ENCODE measurements at regions not wholly inside any gene's neighbourhood (a gene's known extent, or its start where the extent isn't known, plus 50 kb on each side); places are given as distances from the start of the nearest gene placed in this dataset.
"Not testable (repeated sequence)": the region's sequence is repeated elsewhere in the genome, so short reads cannot be mapped to it uniquely, and the experiment has no call there.

DNA sequence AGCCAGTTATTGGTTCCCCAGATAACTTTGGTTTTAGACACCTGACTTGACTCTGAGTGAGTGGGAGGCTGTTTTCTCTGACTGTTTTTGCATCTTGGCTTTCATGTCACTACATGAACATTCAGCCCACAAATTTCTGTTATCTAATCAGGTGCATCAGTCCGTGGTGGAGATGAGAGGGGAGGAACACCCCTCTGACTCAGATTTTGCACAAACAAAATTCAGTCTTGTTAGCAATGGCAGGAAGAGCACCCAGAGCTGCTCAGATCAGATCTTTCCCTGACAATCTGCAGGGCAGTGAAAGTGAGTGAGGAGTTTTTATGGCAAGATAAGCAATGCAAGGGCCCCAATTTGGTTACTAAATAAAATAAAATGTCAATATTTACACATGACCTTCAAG is 307.2 kb upstream of the NOTCH2NLA start:
- DNase-seq (ENCODE audit: low spot score in 2 of 2); H3K36me3 ChIP-seq (replicated peaks); H3K9me3 ChIP-seq; in situ Hi-C loops (cut with MboI; ENCODE audit: low sequenced_read_pairs); H3K27me3 ChIP-seq (ENCODE audit: low read depth); H3K4me1 ChIP-seq; H3K4me3 ChIP-seq: not testable (repeated sequence)

GRCh38 chr1:146535575-146535974 is 306.8 kb upstream of the NOTCH2NLA start:
- not testable (repeated sequence) for DNase-seq (ENCODE audit: low spot score in 2 of 2)

GRCh38 chr1:146530958-146531357 is 302.1 kb upstream of the NOTCH2NLA start:
- H3K4me3 ChIP-seq; H3K9me3 ChIP-seq; H3K36me3 ChIP-seq (replicated peaks); DNase-seq (ENCODE audit: low spot score in 2 of 2); H3K27me3 ChIP-seq (ENCODE audit: low read depth); H3K4me1 ChIP-seq; in situ Hi-C loops (cut with MboI; ENCODE audit: low sequenced_read_pairs): not testable (repeated sequence)

More at GRCh38 chr1:146535575-146535974, 306.8 kb upstream of the NOTCH2NLA start:
- in situ Hi-C loops (cut with MboI; ENCODE audit: low sequenced_read_pairs); H3K4me1 ChIP-seq; H3K27me3 ChIP-seq (ENCODE audit: low read depth); H3K4me3 ChIP-seq; H3K36me3 ChIP-seq (replicated peaks); H3K9me3 ChIP-seq: not testable (repeated sequence)

GRCh38 chr1:146522812-146523211 is 294.0 kb upstream of the NOTCH2NLA start:
- H3K27me3 ChIP-seq (ENCODE audit: low read depth); DNase-seq (ENCODE audit: low spot score in 2 of 2); H3K4me3 ChIP-seq; H3K36me3 ChIP-seq (replicated peaks); H3K4me1 ChIP-seq; H3K9me3 ChIP-seq; in situ Hi-C loops (cut with MboI; ENCODE audit: low sequenced_read_pairs): not testable (repeated sequence)

DNA sequence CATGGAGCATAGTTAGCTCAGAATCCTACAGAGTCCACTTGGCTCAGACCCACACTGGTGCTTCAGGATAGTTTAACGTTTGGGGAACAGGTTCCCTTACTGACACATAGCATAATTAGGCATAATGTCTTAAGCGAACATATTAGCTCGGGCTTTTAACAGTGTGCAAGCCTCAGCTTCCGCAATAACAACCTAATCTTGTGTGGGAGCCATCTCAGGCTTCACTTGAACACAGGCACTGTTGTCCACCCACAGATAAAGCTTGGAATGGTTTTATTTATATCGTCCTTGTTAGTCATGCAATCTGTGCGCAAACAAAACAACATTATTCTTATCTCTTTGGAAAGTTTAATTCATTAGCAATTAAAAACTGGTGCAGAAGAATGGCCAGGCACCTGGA is 293.5 kb upstream of the NOTCH2NLA start:
- H3K4me3 ChIP-seq; H3K36me3 ChIP-seq (replicated peaks); H3K9me3 ChIP-seq; in situ Hi-C loops (cut with MboI; ENCODE audit: low sequenced_read_pairs); DNase-seq (ENCODE audit: low spot score in 2 of 2); H3K4me1 ChIP-seq; H3K27me3 ChIP-seq (ENCODE audit: low read depth): not testable (repeated sequence)

DNA sequence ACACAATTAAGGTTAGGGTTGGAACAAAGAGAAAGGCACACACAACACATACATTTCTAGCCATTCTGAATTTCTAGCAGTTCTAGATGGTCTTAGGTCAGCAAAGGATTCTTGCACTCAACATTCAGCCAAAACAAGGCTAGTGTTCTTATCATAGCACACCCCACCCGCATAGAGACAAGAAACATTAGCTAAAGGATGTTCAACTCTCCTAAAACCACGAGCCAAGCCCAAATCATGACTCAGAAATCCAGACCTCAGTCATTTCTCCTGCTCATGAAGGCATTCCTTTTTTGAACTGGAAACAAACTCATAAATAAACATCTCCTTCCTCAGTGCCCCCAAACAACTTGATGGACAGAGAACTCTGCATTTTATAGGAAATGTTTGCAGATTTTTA is 293.0 kb upstream of the NOTCH2NLA start:
- in situ Hi-C loops (cut with MboI; ENCODE audit: low sequenced_read_pairs); H3K36me3 ChIP-seq (replicated peaks); H3K4me1 ChIP-seq; DNase-seq (ENCODE audit: low spot score in 2 of 2); H3K27me3 ChIP-seq (ENCODE audit: low read depth); H3K4me3 ChIP-seq; H3K9me3 ChIP-seq: not testable (repeated sequence)

DNA sequence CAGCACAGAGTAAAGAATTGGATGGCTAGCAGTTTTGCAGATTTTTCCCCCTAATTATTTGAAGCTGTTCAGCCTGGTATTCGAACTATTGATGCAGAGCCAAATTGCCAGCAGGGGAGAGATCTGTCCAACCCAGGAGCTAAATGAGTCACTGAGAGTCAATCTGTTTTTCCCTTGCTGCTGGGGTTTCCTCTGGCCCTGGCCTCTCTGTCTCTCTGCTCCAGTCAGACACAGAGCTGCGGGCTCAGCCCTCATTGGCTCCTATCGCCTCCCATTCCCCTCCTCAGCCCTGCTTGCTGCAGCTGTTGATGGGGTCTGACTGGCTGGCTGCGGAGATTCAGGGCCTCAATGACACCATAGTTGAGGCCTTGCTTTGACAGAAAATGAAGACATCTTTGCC is 284.9 kb upstream of the NOTCH2NLA start:
- H3K4me1 ChIP-seq; H3K36me3 ChIP-seq (replicated peaks); H3K4me3 ChIP-seq; H3K27me3 ChIP-seq (ENCODE audit: low read depth); in situ Hi-C loops (cut with MboI; ENCODE audit: low sequenced_read_pairs); DNase-seq (ENCODE audit: low spot score in 2 of 2); H3K9me3 ChIP-seq: not testable (repeated sequence)

DNA sequence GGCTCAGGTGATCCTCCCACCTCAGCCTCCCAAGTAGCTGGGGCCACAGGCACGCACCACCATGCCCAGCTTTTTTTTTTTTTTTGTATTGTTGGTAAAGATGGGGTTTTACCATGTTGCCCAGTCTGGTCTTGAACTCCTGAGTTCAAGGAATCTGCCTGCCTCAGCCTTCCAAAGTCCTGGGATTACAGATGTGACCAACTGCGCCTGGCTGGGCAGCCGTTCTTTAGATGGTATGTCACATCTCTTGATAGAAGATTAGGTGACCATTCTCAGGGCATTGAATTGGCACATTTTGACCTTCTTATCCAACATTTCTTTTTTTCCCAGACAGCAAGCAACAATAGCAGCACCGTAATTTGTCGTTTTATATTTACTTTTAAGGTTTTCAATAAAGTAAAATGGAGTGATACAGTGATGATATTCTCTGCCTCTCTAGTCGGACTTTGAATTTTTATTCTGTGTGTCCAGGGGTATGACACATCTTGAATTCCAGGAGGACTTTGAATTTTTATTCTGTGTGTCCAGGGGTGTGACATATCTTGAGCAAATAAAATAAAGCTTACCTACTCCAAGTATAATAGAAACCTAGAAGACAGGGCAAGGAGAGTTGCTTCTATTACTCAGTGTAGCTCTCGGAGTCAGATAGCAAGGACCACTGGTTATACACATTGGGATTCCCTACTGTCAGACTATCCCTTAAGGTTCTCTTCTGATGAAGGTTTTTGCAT is 282.4 kb upstream of the NOTCH2NLA start:
- DNase-seq (ENCODE audit: low spot score in 2 of 2); H3K4me1 ChIP-seq; H3K36me3 ChIP-seq (replicated peaks); H3K27me3 ChIP-seq (ENCODE audit: low read depth); H3K9me3 ChIP-seq; in situ Hi-C loops (cut with MboI; ENCODE audit: low sequenced_read_pairs); H3K4me3 ChIP-seq: not testable (repeated sequence)

DNA sequence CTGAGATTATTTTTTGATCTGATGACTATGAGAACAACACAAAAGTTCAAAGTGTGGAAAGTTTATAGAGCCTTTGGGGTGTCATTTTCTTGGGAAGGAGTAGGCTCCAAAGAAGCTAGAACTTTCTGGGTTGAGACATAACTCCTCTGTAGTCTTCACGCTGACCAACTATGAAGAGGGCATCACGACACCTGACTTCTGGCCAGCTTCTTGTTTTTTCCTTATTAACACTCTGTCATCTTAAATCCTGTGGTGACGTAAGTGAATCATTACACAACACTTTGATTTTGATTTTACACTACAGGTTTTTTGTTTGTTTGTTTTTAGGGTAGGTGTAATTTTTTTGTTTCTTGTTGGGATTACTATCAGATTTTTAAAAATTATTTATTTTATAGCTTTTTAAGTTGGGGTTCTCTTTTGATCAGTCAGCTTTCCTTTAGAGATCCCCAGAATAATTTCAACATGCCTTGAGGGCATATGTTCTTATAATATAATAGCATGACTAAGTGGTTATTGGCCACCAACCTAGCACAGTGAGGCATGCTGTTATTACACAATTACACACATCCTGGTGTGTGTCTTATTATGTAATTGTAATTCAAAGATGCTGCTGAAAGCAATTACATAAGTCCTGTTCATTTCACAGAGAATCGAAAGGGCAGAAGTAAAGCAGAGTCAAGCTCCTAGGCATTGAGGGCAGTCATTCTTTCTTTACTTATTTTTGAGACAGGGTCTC is 281.6 kb upstream of the NOTCH2NLA start:
- H3K27me3 ChIP-seq (ENCODE audit: low read depth); DNase-seq (ENCODE audit: low spot score in 2 of 2); H3K4me1 ChIP-seq; H3K9me3 ChIP-seq; in situ Hi-C loops (cut with MboI; ENCODE audit: low sequenced_read_pairs); H3K4me3 ChIP-seq; H3K36me3 ChIP-seq (replicated peaks): not testable (repeated sequence)

DNA sequence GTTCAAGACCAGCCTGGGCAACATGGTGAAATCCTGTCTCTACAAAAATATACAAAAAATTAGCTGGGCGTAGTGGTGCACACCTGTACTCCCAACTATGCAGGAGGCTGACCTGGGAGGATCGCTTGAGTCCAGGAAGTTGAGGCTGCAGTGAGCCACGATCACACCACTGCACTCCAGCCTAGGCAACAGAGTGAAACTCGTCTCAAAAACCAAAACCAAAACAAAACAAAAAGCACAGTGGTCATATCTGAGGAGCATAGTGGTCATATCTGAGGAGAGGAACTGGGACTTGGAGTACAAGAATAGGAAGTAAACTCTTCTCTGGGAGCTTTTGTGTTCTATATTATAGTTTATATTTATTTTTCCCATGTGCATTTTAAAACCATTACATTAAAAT is 275.3 kb upstream of the NOTCH2NLA start:
- H3K4me3 ChIP-seq; H3K27me3 ChIP-seq (ENCODE audit: low read depth); DNase-seq (ENCODE audit: low spot score in 2 of 2); H3K9me3 ChIP-seq; H3K36me3 ChIP-seq (replicated peaks); in situ Hi-C loops (cut with MboI; ENCODE audit: low sequenced_read_pairs); H3K4me1 ChIP-seq: not testable (repeated sequence)

- H3K27me3 ChIP-seq (ENCODE audit: low read depth); H3K36me3 ChIP-seq (replicated peaks); DNase-seq (ENCODE audit: low spot score in 2 of 2); H3K4me1 ChIP-seq; H3K4me3 ChIP-seq; in situ Hi-C loops (cut with MboI; ENCODE audit: low sequenced_read_pairs); H3K9me3 ChIP-seq: not testable (repeated sequence)
Measured at GRCh38 chr1:146487555-146487954, 258.7 kb upstream of the NOTCH2NLA start.

DNA sequence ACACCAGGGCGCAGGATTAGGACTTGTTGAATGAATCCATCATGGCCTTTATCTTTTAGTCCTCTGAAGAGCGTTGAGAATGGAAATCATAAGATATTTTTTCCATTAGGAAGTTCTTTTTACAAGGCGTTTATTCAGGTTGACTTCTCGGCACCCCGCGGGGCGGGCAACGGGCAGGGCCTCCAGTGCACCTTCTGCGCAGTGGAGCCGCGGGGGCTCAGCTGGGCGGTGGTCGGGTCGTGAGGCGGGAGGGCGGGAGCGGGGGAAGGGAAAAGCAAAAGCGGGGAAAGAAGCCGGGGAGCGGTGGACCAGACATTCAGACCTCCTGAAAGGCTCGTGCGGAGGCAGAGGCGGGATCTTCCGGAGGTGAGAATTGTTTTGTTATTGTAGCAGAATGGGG is 258.3 kb upstream of the NOTCH2NLA start:
- H3K36me3 ChIP-seq (replicated peaks); H3K9me3 ChIP-seq; H3K27me3 ChIP-seq (ENCODE audit: low read depth); H3K4me1 ChIP-seq; in situ Hi-C loops (cut with MboI; ENCODE audit: low sequenced_read_pairs); H3K4me3 ChIP-seq; DNase-seq (ENCODE audit: low spot score in 2 of 2): not testable (repeated sequence)

DNA sequence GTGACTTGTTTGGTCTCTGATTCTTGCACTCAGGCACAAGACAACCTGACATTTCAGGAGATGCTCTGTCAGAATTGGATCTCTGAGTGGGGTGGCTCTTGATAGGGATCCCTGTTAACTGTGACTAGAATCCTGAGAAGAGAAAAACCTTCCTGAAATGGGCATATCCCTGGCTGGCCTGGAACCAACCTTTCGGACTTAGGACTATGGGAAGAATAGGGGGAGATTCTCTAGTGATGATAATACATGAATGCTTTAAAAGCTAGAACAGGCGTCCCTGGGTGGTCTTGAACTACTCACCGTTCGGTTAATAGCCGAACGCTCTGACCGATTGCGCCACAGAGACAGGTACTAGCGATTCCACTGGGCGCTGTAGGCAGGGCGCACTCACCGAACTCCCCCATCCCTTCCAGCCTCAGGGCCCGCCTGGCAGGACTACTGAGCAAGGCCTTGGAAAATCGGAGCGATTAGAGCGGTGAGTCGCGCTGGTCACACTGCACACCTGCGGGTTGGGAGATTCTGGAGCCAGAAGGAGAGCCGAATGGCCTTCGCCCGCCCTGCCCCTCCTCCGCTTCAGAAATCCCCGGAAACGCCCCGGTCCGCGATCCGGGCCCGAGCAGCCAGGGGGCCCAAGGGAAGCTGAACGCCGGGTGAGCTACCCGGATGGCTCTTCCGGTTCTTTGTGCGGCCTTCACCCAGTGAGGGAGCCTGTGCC is 257.6 kb upstream of the NOTCH2NLA start:
- in situ Hi-C loops (cut with MboI; ENCODE audit: low sequenced_read_pairs); H3K4me3 ChIP-seq; H3K36me3 ChIP-seq (replicated peaks); H3K4me1 ChIP-seq; DNase-seq (ENCODE audit: low spot score in 2 of 2); H3K27me3 ChIP-seq (ENCODE audit: low read depth); H3K9me3 ChIP-seq: not testable (repeated sequence)

DNA sequence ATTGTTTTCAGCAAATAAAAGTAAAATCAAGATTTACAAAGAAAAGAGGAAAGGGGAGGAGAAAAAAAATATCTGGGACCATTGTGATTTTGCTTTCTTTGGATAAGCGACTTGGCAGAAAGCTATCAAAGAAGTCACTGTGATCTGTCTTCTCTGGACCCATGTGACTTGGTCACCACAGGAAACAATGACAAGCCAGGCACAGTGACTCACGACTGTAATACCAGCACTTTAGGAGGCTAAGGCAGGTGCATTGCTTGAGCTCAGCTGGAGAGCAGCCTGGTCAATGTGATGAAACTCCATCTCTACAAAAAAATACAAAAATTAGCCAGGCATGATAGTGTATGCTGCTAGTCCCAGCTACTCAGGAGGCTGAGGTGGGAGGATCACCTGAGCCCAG is 255.4 kb upstream of the NOTCH2NLA start:
- DNase-seq (ENCODE audit: low spot score in 2 of 2); H3K27me3 ChIP-seq (ENCODE audit: low read depth); H3K4me1 ChIP-seq; H3K4me3 ChIP-seq; H3K9me3 ChIP-seq; H3K36me3 ChIP-seq (replicated peaks); in situ Hi-C loops (cut with MboI; ENCODE audit: low sequenced_read_pairs): not testable (repeated sequence)
